ENCODE measurements at regions not wholly inside any gene's neighbourhood (a gene's known extent, or its start where the extent isn't known, plus 50 kb on each side); places are given as distances from the start of the nearest gene placed in this dataset.

DNA sequence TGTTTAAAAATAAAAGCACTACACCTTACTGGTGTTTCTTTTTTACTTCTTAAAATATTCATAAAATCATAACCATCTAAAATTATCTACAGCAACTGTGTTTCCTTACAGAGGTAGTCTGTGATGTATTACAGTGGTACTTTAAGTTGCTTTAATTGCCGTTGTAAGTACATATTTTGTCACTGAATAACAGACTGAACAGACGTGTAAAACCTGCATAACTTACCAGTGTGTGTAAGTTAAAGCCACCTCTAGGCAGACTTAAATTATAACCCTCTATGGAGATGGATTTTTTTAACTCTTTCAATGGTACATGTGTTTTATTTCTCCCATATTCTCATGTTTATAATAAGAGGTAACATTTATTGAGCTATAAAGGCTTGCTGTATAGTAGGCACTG lies 166.8 kb downstream of the NR4A2 start:
- FAIRE-seq (no peak), DNase-seq (ENCODE audit: low spot score) (no peak)

GRCh38 chr2:156164091-156164720 lies 168.3 kb downstream of the NR4A2 start:
- DNase-seq (ENCODE audit: low spot score) (no peak), FAIRE-seq (no peak)

DNA sequence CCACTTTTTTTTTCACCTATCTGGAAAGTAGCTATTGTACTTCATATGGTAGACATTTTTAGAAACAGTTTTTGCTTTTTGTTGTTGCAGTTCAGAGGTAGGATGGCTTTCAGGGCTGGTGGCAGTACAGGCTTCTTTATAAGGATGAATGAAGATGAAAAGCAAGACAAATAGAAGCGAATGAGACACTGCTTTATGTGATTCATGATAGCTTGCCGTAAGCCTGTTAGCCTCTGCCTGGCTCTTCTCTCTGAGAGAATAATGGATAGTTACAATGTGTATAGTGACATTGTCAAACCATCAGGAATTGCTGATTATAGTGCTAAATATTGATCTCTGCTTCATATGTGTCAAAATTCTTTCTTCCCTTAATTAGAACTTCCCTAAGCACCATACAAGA lies 173.7 kb downstream of the NR4A2 start:
- DNase-seq (ENCODE audit: low spot score) (no peak), FAIRE-seq (no peak)

- DNase-seq (ENCODE audit: low spot score) (no peak), FAIRE-seq (no peak)
Measured at GRCh38 chr2:156157670-156158069, 174.9 kb downstream of the NR4A2 start.

DNA sequence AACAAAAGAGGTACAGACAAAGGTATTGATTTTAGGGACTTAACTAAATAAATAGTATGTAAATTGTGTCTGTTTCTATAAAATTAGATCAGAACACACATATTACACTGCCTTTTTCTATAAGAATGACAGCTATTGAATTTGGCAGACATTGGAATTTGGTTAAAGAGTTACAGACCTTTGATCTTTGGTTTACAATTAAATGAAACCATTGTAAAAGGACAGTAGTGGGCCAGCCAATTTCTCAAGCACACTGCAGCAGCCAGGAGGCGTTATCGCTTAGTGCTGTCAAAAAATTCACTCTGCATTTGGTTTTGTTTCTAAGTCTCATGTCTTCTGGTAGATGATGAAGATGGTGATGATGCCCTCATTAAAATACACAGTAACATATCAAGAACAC lies 175.9 kb downstream of the NR4A2 start:
- FAIRE-seq (no peak), DNase-seq (ENCODE audit: low spot score) (no peak)

- FAIRE-seq (no peak), DNase-seq (ENCODE audit: low spot score) (no peak)
Measured at GRCh38 chr2:156155319-156155718, 177.2 kb downstream of the NR4A2 start.

DNA sequence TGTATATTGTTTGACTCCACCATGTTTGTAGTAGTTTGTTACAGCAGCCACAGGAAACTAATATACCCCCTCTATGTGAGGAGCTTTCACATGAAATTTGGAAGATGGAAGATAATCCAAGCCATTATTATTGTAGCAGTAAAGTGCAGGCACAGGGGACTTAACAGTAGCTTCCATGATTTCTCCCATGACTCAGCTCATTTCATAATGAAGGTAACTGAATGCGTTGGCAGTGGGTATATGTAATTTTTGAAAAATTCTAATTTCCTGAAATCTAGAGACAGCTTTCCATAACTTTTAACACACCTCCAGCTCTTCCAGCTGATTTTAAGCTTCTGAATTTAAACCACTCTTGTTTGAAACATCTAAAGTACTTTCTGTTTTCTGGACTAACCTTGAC lies 181.2 kb downstream of the NR4A2 start:
- FAIRE-seq, result no peak
- no peak for DNase-seq (ENCODE audit: low spot score)

DNA sequence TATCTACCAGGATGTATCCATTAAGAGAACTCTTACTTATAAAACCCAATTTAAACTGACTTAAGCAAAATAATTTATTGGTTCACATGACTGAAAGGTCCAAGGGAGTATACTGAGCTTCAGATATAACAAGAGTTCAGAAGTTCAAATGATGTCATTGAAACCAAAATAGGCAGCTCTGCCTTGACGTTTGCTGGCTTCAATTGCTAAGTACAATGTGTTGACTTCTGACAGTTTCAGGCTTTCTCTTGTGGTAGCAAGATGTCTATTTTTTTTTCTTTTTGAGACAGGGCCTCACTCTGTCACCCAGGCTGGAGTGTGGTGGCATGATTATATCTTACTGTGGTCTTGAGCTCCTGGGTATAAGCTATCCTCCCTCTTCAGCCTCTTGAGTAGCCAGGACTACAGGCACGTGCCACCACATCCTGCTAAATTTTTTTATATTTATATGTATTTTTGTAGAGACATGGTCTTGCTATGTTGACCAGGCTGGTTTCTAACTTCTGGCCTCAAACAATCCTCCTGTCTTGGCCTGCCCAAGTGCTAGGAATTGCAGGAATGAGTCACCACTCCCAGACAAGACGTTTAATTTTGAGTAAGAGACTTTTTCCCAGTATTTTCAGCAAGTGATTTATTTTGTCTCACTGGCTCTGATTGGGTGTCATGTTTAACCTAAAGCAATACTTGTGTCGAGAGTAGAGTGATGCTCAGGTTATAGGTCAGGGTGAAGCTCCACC lies 184.8 kb downstream of the NR4A2 start:
- DNase-seq (ENCODE audit: low spot score), result no peak
- no peak for FAIRE-seq

DNA sequence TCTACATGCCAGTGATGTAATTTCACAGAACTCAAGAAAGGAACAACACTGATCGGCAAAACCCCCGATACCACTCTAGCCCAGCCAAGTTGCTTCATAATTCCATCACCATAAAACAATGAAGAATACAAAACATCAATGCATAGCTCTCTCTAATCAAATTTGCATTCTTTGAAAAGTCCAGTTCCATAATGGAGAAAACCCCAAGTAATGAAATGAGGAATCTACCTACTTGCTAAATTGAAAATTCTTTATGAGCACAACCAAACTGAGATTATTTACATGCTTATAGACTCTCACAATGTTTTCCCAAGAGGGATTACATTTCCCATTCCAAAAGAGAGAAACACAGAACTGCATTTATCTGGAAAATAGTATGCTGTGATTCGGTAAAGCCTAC lies 186.5 kb downstream of the NR4A2 start:
- no peak for FAIRE-seq
- DNase-seq (ENCODE audit: low spot score), result no peak

DNA sequence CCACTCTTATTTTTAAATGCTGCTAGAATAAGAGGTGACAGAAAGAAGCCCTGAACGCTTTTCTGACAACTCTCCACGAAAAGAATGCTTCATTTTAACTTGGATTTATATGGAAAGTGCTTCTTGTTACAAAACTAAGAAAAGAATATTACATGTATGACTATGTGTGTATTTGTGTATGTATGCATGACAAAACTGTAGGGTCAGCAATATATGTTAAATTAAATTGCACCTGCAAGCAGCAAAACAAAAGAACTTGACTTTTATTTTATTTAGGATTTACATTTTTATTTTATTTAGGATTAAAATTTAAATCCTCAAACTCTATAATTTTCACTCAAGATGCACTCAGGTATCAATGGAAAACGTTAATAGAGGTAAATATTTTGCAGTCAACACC lies 187.1 kb downstream of the NR4A2 start:
- FAIRE-seq, result no peak
- DNase-seq (ENCODE audit: low spot score), result no peak

GRCh38 chr2:156136566-156136965 lies 196.0 kb downstream of the NR4A2 start:
- FAIRE-seq (no peak), DNase-seq (ENCODE audit: low spot score) (no peak)

DNA sequence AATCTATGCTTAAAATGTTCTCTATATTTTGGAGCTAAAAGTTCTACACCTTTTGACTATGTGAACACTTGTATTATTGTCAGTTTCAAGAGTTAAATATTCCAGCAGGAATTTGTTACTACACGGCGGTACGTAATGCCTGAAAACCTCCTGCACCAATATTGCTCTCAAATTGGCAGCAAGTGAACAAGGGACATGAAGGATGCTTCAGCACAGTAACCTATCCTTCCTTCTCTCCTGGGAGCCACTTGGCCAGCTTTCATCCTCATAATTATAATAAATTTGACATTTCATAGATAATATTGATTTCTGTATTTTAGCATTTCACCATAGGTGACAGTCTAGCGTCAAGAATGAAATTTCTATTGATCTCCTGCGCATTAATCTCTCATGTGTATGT lies 197.6 kb downstream of the NR4A2 start:
- no peak for FAIRE-seq

DNA sequence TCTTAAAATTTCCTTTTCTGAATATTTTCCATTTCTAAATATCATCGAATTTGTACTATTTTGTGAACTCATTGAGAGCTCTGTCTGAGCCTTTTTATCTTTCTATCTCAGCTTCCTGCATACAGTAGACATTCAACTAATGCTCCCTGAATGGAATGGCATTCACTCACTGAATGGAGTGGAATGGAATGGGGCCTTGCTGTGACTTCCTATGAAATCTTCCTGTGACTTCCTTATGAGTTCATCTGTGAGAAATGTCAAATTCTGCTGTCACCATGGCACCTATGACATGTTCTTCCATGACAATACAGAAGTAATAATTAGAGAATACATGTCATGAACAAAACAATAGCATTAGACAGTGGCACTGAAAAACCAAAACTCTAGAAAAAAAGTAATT lies 199.6 kb downstream of the NR4A2 start:
- DNase-seq (ENCODE audit: low spot score) (no peak), FAIRE-seq (no peak)

More for the DNA sequence above, 197.6 kb downstream of the NR4A2 start:
- DNase-seq (ENCODE audit: low spot score), result no peak

DNA sequence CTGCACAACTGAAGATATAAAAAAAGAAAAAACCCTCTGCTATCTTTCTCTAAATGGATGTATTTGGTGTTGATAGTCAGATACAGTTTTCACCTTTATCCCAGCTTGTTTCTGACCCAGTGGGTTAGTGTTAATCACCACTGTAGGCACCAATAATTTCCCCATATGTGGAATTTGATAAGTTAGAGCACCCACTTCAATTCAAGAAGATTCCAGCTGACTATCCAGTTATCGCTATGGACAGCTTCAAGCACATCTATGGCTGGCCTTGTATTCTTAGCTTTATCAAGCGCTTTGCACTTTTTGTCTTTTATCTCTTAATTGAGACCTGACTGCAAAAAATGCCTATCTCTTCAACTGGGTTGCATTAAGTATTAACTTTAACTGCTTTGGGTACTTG lies 200.4 kb downstream of the NR4A2 start:
- DNase-seq (ENCODE audit: low spot score) (no peak), FAIRE-seq (no peak)

DNA sequence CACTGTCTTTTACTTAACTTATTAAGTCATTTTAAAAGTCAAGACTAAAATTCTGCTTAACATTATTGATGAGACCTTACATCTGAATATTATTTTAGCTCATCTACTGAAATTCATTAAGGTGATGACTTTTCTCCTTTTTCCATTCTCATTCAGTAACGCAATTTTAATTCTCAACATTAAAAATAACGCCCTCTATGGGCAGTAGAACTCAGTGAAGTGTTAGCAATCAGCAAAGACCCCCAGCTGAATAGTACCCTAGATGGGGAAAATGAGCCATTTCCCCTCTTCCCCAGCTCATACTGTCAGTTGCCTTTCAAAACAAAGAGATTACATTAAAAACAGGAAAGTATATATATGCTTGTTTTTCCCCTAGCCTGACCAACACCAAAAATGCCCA lies 203.3 kb downstream of the NR4A2 start:
- DNase-seq (ENCODE audit: low spot score) (no peak), FAIRE-seq (no peak)

- no peak for DNase-seq (ENCODE audit: low spot score)
- FAIRE-seq, result no peak
Measured at GRCh38 chr2:156125018-156125417, 207.5 kb downstream of the NR4A2 start.

- FAIRE-seq (no peak), DNase-seq (ENCODE audit: low spot score) (no peak)
Measured at GRCh38 chr2:156124458-156124857, 208.1 kb downstream of the NR4A2 start.

DNA sequence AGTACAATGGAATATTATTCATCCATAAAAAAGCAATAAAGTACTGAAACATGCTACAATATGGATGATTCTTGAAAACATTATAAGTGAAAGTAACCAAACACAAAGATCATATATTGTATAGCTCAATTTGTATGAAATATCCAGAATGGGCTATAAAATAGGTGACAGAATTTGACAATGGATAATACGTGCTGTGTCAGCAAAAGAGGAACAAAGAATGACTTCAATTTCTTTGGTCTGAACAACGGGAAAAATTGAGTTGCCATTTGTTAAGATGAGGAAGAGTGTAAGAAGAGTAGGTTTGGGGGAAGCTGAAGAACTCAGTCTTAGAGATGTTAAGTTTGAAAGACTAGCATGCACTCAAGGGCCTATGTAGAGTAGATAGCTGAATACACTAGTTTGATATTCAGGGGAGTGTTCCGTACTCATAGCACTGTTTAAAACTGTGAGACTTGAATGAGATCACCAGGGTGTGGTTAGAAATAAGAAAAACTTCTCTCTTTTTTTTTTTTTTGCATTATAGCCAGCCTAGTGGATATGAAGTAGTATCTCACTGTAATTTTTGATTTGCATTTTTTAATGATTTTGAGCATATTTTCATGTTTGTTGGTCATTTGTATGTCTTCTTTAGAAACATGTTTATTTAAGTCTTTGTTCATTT lies 213.6 kb downstream of the NR4A2 start:
- DNase-seq (ENCODE audit: low spot score) (no peak), FAIRE-seq (no peak)

- no peak for FAIRE-seq
Measured at GRCh38 chr2:156116113-156116512, 216.4 kb downstream of the NR4A2 start.

GRCh38 chr2:156115338-156115737 lies 217.2 kb downstream of the NR4A2 start:
- FAIRE-seq (peak; percentile 32), DNase-seq (ENCODE audit: low spot score) (peak; percentile 9)

More at GRCh38 chr2:156116113-156116512, 216.4 kb downstream of the NR4A2 start:
- no peak for DNase-seq (ENCODE audit: low spot score)

- DNase-seq (ENCODE audit: low spot score) (no peak), FAIRE-seq (no peak)
Measured at GRCh38 chr2:156112323-156112722, 220.2 kb downstream of the NR4A2 start.

DNA sequence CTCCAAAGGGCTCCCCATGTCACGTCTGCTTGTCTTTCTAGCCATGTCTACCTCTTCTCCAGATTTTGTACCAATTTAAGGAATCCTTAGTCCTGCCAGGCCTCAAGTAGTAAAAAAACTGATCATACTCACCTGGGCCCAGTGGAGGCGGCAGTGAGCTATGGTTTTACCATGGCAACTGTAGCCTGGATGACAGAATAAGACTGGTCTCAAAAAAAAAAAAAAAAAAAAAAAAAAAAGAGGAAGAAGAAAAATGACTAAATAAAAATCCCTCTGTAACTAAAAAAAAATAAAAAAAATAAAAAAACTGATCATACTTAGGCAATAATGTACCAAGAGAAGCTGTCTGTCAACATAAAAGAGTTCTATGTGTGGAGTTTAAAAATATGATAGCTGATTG lies 221.6 kb downstream of the NR4A2 start:
- FAIRE-seq, result no peak

DNA sequence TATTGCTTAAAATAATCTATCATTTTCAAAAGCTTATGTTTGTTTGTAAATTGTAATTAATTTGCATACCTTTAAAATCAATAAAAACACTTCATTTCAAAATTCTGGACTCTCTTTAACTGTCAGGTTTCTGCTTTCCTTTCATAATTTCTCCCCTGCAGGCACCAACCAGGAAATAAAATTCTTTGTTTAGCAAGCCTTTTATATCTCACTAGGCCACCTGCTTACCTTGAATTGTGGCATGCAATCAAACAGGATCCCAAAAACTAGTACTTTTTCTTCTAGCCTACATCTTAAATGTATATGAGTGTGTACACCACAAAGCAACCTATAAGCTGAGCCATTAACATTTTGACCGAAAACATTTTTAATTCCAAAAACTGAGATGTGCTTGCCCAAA lies 233.1 kb downstream of the NR4A2 start:
- DNase-seq (ENCODE audit: low spot score), result no peak
- no peak for FAIRE-seq

More for the DNA sequence above, 221.6 kb downstream of the NR4A2 start:
- no peak for DNase-seq (ENCODE audit: low spot score)

Data from urothelium cell line (cell line).